C4-2B (cell line): ENCODE measurements at regions not wholly inside any gene's neighbourhood (a gene's known extent, or its start where the extent isn't known, plus 50 kb on each side); places are given as distances from the start of the nearest gene placed in this dataset.

Experiments
- CTCF ChIP-seq: fragments of 450-650 bp; conservative IDR thresholded peaks from 2 replicates; pipeline ENCODE4 v1.5.1; 2017; ENCODE audit warnings: mild to moderate bottlenecking
- ZFX ChIP-seq: fragments of 450-650 bp; IDR thresholded peaks from 2 replicates; pipeline ENCODE4 v1.6.1; 2017

GRCh38 chr4:37071576-37071975 is 173.0 kb upstream of the NWD2 start:
- TF ChIP-seq CTCF (no peak), ZFX (no peak)
